ENCODE measurements at regions not wholly inside any gene's neighbourhood (a gene's known extent, or its start where the extent isn't known, plus 50 kb on each side); places are given as distances from the start of the nearest gene placed in this dataset.
A peak's percentile ranks its signal among the peaks of the same experiment; 100 is the strongest.

GRCh38 chr7:86479144-86479543 is 164.6 kb upstream of the GRM3 start:
- FAIRE-seq (peak; percentile 42), ATAC-seq (no peak), DNase-seq (ENCODE audit: extremely low read depth in 1 of 4, low spot score in 3 of 4) (no peak)
- ChIA-PET POLR2A (no interaction called here), CTCF (ENCODE audit: low intra/inter-chr PET ratio) (no interaction called here)
- Histone ChIP-seq H3K27ac (ENCODE audit: extremely low read depth, low read depth, low read length) (no peak overlapping the region), H3K4me1 (replicated peaks in 1 of 2; ENCODE audit: control insufficient read depth in 2 of 2, insufficient read depth in 2 of 2, low read length in 2 of 2) (no peaks in the 10 kb centered on the region), H3K36me3 (ENCODE audit: control insufficient read depth, insufficient read depth, low read length) (no peaks in the 10 kb centered on the region), H3K27me3 (ENCODE audit: control insufficient read depth in 2 of 2, insufficient read depth in 2 of 2, low read length in 2 of 2) (no peaks in the 10 kb centered on the region), H2AFZ (ENCODE audit: low read depth, low read length) (no peak overlapping the region), H3K9ac (ENCODE audit: insufficient read depth in 1 of 2, low read depth in 2 of 2, low read length in 2 of 2) (no peak overlapping the region), H4K20me1 (replicated peaks; ENCODE audit: control insufficient read depth, insufficient read depth, low read length) (no peaks in the 10 kb centered on the region), H3K4me2 (ENCODE audit: insufficient read depth, low read length) (no peak overlapping the region), H3K79me2 (ENCODE audit: control insufficient read depth, insufficient read depth, low read length) (no peaks in the 10 kb centered on the region), H3K9me1 (ENCODE audit: control insufficient read depth, insufficient read depth, low read length) (no peaks in the 10 kb centered on the region), H3K9me3 (replicated peaks; ENCODE audit: control insufficient read depth, insufficient read depth, low read depth, low read length) (no peaks in the 10 kb centered on the region), H3K4me3 (no peak overlapping the region)
- no TSS peak for BruUV-seq (replicated peaks)
- intact Hi-C loops (cut with micrococcal nuclease) (no loop called here), in situ Hi-C loops (cut with MboI) (no loop called here)
- WGBS (ENCODE audit: insufficient coverage, low coverage, missing lambda C conversion rate), result 0% methylated on average over 2 of the region's 2 CpGs
- TF ChIP-seq ETV1 (tag; conservative IDR thresholded peaks at IDR 0.05; ENCODE audit: low read depth), result no peak
- TF ChIP-seq KAT7 (CRISPR knock-in tag; IDR thresholded peaks at IDR 0.05; ENCODE audit: borderline replicate concordance), result no peak
- TF ChIP-seq ZNF316 (IDR thresholded peaks at IDR 0.05), result peak; percentile 2; the same call in 1 of the 2 replicates
- TF ChIP-seq DLX4 (CRISPR knock-in tag; IDR thresholded peaks at IDR 0.05), result no peak
- no peak for TF ChIP-seq ZBTB9 (CRISPR knock-in tag; IDR thresholded peaks at IDR 0.05)
- no peak for TF ChIP-seq MTA2 (IDR thresholded peaks at IDR 0.05; ENCODE audit: low read depth)

All from K562 (cell line).